HepG2 (cell line): ENCODE measurements at regions not wholly inside any gene's neighbourhood (a gene's known extent, or its start where the extent isn't known, plus 50 kb on each side); places are given as distances from the start of the nearest gene placed in this dataset.

ENCODE experiments used
- CBFB ChIP-seq: sonication (generic); formaldehyde crosslinking; IDR thresholded peaks from 2 replicates; pipeline ENCODE4 v1.4.0; 2020; ENCODE audit warnings: missing genetic modification reagents
- GATAD2A ChIP-seq: IDR thresholded peaks from 2 replicates; pipeline ENCODE4 v1.6.1; 2016
- KLF12 ChIP-seq: sonication (generic); formaldehyde crosslinking; IDR thresholded peaks from 2 replicates; pipeline ENCODE4 v1.4.0; 2020; ENCODE audit warnings: missing genetic modification reagents, borderline replicate concordance
- MYNN ChIP-seq: sonication (generic); formaldehyde crosslinking; IDR thresholded peaks from 2 replicates; pipeline ENCODE4 v1.4.0; 2020; ENCODE audit warnings: mild to moderate bottlenecking, low read depth, missing genetic modification reagents
- POLR2A ChIP-seq, 2 experiments: IDR thresholded peaks; 2 replicates each; pipeline ENCODE4 v1.6.1; 2011; ENCODE audit warnings: low read depth in 2 of 2, low read length in 2 of 2, mild to moderate bottlenecking in 1 of 2, moderate library complexity in 1 of 2; ENCODE audit not compliant: insufficient read depth in 1 of 2
- POLR2AphosphoS5 ChIP-seq: IDR thresholded peaks from 2 replicates; pipeline ENCODE4 v1.6.1; 2012; ENCODE audit warnings: low read depth, low read length
- RFX3 ChIP-seq: IDR thresholded peaks from 2 replicates; pipeline ENCODE4 v1.6.1; 2016; ENCODE audit warnings: missing biosample characterization, missing genetic modification reagents
- SP4 ChIP-seq: sonication (generic); formaldehyde crosslinking; IDR thresholded peaks from 2 replicates; pipeline ENCODE4 v1.8.1; 2023; ENCODE audit warnings: mild to moderate bottlenecking, missing genetic modification reagents
- TBP ChIP-seq: sonication (generic); formaldehyde crosslinking; IDR thresholded peaks from 2 replicates; pipeline ENCODE4 v1.5.0; 2020; ENCODE audit warnings: missing genetic modification reagents
- ZBTB42 ChIP-seq: sonication (generic); formaldehyde crosslinking; IDR thresholded peaks from 2 replicates; pipeline ENCODE4 v1.5.0; 2020; ENCODE audit warnings: mild to moderate bottlenecking, missing genetic modification reagents
- ZMAT3 ChIP-seq: sonication (generic); formaldehyde crosslinking; conservative IDR thresholded peaks from 2 replicates; pipeline ENCODE4 v1.7.0; 2021; ENCODE audit warnings: missing genetic modification reagents
- ZNF12 ChIP-seq: sonication (generic); formaldehyde crosslinking; IDR thresholded peaks from 2 replicates; pipeline ENCODE4 v1.5.0; 2020; ENCODE audit warnings: missing genetic modification reagents
- ZNF264 ChIP-seq: sonication (generic); formaldehyde crosslinking; IDR thresholded peaks from 2 replicates; pipeline ENCODE4 v1.4.0; 2020; ENCODE audit warnings: missing genetic modification reagents
- ZNF468 ChIP-seq: sonication (generic); formaldehyde crosslinking; IDR thresholded peaks from 2 replicates; pipeline ENCODE4 v1.8.0; 2022; ENCODE audit warnings: mild to moderate bottlenecking, moderate library complexity, missing genetic modification reagents
- ZNF605 ChIP-seq: sonication (generic); formaldehyde crosslinking; IDR thresholded peaks from 2 replicates; pipeline ENCODE4 v1.8.0; 2022; ENCODE audit warnings: mild to moderate bottlenecking, missing genetic modification reagents
- ZNF616 ChIP-seq: sonication (generic); formaldehyde crosslinking; IDR thresholded peaks from 2 replicates; pipeline ENCODE4 v1.5.0; 2020; ENCODE audit warnings: low read depth, mild to moderate bottlenecking, missing genetic modification reagents
- ZSCAN20 ChIP-seq: sonication (generic); formaldehyde crosslinking; IDR thresholded peaks from 2 replicates; pipeline ENCODE4 v1.4.0; 2020; ENCODE audit warnings: missing genetic modification reagents, mild to moderate bottlenecking, borderline replicate concordance
- ZSCAN22 ChIP-seq: sonication (generic); formaldehyde crosslinking; IDR thresholded peaks from 2 replicates; pipeline ENCODE4 v1.4.0; 2020; ENCODE audit warnings: mild to moderate bottlenecking, missing genetic modification reagents
- TF ChIP-seq, protein P1 (sequence below): IDR thresholded peaks from 2 replicates; pipeline ENCODE4 v1.4.0; 2020; ENCODE audit warnings: mild to moderate bottlenecking, missing genetic modification reagents
- TF ChIP-seq, protein P2 (sequence below): sonication (generic); formaldehyde crosslinking; IDR thresholded peaks from 2 replicates; pipeline ENCODE4 v1.8.1; 2023; ENCODE audit warnings: missing genetic modification reagents, inconsistent platforms, borderline replicate concordance
- TF ChIP-seq, protein P3 (sequence below): IDR thresholded peaks from 2 replicates; pipeline ENCODE4 v1.6.1; 2016; ENCODE audit warnings: low read depth, missing genetic modification reagents, missing compliant biosample characterization

DNA sequence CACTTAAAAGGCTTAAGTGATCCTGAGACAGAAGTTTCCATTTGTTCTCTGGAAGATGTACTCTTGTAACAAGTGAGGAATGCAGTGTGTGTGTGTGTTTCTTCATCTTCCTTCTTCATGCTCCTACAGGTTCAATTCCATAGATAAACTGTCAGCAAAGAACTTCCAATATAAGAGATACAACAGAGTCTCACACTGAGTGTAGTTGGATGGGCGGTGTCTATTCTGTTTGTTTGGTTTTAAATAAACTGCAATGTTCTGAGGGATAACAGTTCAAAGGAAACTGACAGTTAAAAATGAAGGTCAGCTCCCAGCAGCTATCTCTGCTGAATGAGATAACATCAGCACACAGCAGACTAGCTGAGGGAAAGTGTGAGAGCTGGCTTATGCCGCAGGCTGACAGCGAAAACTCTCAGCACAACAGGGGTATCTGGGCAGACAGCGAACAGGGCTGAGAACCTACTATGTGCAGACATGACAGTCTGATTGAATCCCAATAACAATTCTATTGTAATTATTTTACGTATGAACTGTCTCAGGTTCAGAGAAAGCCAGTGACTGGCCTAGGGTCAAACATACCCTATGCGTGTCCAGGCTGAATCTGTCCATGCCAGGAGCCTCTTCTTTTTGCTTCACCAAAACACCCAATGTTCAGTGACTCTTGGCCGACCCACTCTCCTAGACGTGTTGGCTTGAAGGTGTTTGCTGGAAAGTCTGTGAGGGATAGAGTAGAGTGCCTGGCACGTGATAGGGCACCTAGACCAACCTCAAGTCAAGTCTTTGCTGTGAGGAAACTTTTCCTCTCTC, 201.9 kb upstream of the TRIB2 start (continued):
- TF ChIP-seq, protein P1, sequence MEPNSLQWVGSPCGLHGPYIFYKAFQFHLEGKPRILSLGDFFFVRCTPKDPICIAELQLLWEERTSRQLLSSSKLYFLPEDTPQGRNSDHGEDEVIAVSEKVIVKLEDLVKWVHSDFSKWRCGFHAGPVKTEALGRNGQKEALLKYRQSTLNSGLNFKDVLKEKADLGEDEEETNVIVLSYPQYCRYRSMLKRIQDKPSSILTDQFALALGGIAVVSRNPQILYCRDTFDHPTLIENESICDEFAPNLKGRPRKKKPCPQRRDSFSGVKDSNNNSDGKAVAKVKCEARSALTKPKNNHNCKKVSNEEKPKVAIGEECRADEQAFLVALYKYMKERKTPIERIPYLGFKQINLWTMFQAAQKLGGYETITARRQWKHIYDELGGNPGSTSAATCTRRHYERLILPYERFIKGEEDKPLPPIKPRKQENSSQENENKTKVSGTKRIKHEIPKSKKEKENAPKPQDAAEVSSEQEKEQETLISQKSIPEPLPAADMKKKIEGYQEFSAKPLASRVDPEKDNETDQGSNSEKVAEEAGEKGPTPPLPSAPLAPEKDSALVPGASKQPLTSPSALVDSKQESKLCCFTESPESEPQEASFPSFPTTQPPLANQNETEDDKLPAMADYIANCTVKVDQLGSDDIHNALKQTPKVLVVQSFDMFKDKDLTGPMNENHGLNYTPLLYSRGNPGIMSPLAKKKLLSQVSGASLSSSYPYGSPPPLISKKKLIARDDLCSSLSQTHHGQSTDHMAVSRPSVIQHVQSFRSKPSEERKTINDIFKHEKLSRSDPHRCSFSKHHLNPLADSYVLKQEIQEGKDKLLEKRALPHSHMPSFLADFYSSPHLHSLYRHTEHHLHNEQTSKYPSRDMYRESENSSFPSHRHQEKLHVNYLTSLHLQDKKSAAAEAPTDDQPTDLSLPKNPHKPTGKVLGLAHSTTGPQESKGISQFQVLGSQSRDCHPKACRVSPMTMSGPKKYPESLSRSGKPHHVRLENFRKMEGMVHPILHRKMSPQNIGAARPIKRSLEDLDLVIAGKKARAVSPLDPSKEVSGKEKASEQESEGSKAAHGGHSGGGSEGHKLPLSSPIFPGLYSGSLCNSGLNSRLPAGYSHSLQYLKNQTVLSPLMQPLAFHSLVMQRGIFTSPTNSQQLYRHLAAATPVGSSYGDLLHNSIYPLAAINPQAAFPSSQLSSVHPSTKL (CRISPR knock-in tag) = peak; percentile 78
- TF ChIP-seq GATAD2A (CRISPR knock-in tag) (peak; percentile 59; the same call in 1 of the 2 replicates), POLR2AphosphoS5 (no peak), ZNF264 (CRISPR knock-in tag) (no peak), TBP (CRISPR knock-in tag) (no peak), POLR2A (IDR thresholded peaks at IDR 0.05; ENCODE audit: insufficient read depth in 1 of 2, low read depth in 2 of 2, low read length in 2 of 2) (no peak), ZMAT3 (no peak), ZNF605 (no peak), ZNF616 (CRISPR knock-in tag) (no peak), MYNN (CRISPR knock-in tag) (no peak), CBFB (no peak), ZNF468 (CRISPR knock-in tag) (no peak), SP4 (no peak), RFX3 (no peak), ZSCAN22 (CRISPR knock-in tag) (no peak), ZSCAN20 (CRISPR knock-in tag) (no peak), ZBTB42 (CRISPR knock-in tag) (no peak), KLF12 (CRISPR knock-in tag) (no peak), ZNF12 (peak; percentile 58; the same call in 1 of the 2 replicates)
- TF ChIP-seq, protein P2, sequence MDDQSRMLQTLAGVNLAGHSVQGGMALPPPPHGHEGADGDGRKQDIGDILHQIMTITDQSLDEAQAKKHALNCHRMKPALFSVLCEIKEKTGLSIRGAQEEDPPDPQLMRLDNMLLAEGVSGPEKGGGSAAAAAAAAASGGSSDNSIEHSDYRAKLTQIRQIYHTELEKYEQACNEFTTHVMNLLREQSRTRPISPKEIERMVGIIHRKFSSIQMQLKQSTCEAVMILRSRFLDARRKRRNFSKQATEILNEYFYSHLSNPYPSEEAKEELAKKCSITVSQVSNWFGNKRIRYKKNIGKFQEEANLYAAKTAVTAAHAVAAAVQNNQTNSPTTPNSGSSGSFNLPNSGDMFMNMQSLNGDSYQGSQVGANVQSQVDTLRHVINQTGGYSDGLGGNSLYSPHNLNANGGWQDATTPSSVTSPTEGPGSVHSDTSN (CRISPR knock-in tag) = no peak
- TF ChIP-seq, protein P3, sequence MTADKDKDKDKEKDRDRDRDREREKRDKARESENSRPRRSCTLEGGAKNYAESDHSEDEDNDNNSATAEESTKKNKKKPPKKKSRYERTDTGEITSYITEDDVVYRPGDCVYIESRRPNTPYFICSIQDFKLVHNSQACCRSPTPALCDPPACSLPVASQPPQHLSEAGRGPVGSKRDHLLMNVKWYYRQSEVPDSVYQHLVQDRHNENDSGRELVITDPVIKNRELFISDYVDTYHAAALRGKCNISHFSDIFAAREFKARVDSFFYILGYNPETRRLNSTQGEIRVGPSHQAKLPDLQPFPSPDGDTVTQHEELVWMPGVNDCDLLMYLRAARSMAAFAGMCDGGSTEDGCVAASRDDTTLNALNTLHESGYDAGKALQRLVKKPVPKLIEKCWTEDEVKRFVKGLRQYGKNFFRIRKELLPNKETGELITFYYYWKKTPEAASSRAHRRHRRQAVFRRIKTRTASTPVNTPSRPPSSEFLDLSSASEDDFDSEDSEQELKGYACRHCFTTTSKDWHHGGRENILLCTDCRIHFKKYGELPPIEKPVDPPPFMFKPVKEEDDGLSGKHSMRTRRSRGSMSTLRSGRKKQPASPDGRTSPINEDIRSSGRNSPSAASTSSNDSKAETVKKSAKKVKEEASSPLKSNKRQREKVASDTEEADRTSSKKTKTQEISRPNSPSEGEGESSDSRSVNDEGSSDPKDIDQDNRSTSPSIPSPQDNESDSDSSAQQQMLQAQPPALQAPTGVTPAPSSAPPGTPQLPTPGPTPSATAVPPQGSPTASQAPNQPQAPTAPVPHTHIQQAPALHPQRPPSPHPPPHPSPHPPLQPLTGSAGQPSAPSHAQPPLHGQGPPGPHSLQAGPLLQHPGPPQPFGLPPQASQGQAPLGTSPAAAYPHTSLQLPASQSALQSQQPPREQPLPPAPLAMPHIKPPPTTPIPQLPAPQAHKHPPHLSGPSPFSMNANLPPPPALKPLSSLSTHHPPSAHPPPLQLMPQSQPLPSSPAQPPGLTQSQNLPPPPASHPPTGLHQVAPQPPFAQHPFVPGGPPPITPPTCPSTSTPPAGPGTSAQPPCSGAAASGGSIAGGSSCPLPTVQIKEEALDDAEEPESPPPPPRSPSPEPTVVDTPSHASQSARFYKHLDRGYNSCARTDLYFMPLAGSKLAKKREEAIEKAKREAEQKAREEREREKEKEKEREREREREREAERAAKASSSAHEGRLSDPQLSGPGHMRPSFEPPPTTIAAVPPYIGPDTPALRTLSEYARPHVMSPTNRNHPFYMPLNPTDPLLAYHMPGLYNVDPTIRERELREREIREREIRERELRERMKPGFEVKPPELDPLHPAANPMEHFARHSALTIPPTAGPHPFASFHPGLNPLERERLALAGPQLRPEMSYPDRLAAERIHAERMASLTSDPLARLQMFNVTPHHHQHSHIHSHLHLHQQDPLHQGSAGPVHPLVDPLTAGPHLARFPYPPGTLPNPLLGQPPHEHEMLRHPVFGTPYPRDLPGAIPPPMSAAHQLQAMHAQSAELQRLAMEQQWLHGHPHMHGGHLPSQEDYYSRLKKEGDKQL (CRISPR knock-in tag) = peak; percentile 82; the same call in 1 of the 2 replicates
